ENCODE measurements at regions not wholly inside any gene's neighbourhood (a gene's known extent, or its start where the extent isn't known, plus 50 kb on each side); places are given as distances from the start of the nearest gene placed in this dataset.

GRCh38 chr6:21678990-21679389 is 85.4 kb downstream of the SOX4 start:
- intact Hi-C loops (cut with DNase I; ENCODE audit: low total_unique reads), result no loop called here
- TF ChIP-seq POLR2A (IDR thresholded peaks at IDR 0.05) (no peak), POLR2AphosphoS5 (IDR thresholded peaks at IDR 0.05) (no peak), CTCF (IDR thresholded peaks at IDR 0.05 in 8 of 11, conservative IDR thresholded peaks at IDR 0.05 in 3 of 11) (no peak)
- DNase-seq, result no peak
- no peaks in the 10 kb centered on the region for H3K9me3 ChIP-seq
- no peak overlapping the region for H3K4me3 ChIP-seq
- H3K36me3 ChIP-seq, result no peaks in the 10 kb centered on the region
- WGBS, 5 donors, result 87 to 97% (median 91%) methylated on average over 5 to 6 of the region's 6 CpGs
- H3K4me1 ChIP-seq, result no peaks in the 10 kb centered on the region
- no peak overlapping the region for H3K27ac ChIP-seq
- H3K27me3 ChIP-seq (replicated peaks in 1 of 7), result no peaks in the 10 kb centered on the region

GRCh38 chr6:21679761-21680265 is 86.3 kb downstream of the SOX4 start:
- intact Hi-C loops (cut with DNase I; ENCODE audit: low total_unique reads), result no loop called here
- H3K27ac ChIP-seq, result no peak overlapping the region
- H3K4me1 ChIP-seq, result no peaks in the 10 kb centered on the region
- no peak overlapping the region for H3K4me3 ChIP-seq
- TF ChIP-seq POLR2A (IDR thresholded peaks at IDR 0.05) (no peak), POLR2AphosphoS5 (IDR thresholded peaks at IDR 0.05) (no peak), CTCF (IDR thresholded peaks at IDR 0.05 in 8 of 11, conservative IDR thresholded peaks at IDR 0.05 in 3 of 11) (no peak)
- no peaks in the 10 kb centered on the region for H3K9me3 ChIP-seq
- DNase-seq, result no peak
- H3K27me3 ChIP-seq (replicated peaks in 1 of 7), result no peaks in the 10 kb centered on the region
- no peaks in the 10 kb centered on the region for H3K36me3 ChIP-seq
- WGBS, 5 donors, result 77 to 93% (median 86%) methylated on average over 2 of the region's 2 CpGs

- Histone ChIP-seq H3K36me3 (no peaks in the 10 kb centered on the region), H3K27me3 (replicated peaks in 1 of 7) (no peaks in the 10 kb centered on the region), H3K27ac (no peak overlapping the region), H3K9me3 (no peaks in the 10 kb centered on the region), H3K4me3 (no peak overlapping the region), H3K4me1 (no peaks in the 10 kb centered on the region)
- no peak for DNase-seq
- TF ChIP-seq POLR2A (IDR thresholded peaks at IDR 0.05) (no peak), CTCF (IDR thresholded peaks at IDR 0.05 in 8 of 11, conservative IDR thresholded peaks at IDR 0.05 in 3 of 11) (no peak), POLR2AphosphoS5 (IDR thresholded peaks at IDR 0.05) (no peak)
- intact Hi-C loops (cut with DNase I; ENCODE audit: low total_unique reads), result no loop called here
- WGBS, 5 donors, result 94 to 99% (median 96%) methylated on average over 4 of the region's 4 CpGs
Observed at GRCh38 chr6:21680611-21681010, 87.1 kb downstream of the SOX4 start.

GRCh38 chr6:21690489-21690888 is 96.9 kb downstream of the SOX4 start:
- intact Hi-C loops (cut with DNase I; ENCODE audit: low total_unique reads), result no loop called here
- Histone ChIP-seq H3K4me3 (no peak overlapping the region), H3K9me3 (peaks cover 0 to 14% (median 10%) of the 10 kb centered on the region in 8 donors), H3K4me1 (no peaks in the 10 kb centered on the region), H3K36me3 (no peaks in the 10 kb centered on the region), H3K27ac (no peak overlapping the region), H3K27me3 (replicated peaks in 1 of 7) (no peaks in the 10 kb centered on the region)
- TF ChIP-seq POLR2AphosphoS5 (IDR thresholded peaks at IDR 0.05), result no peak
- no peak for TF ChIP-seq POLR2A (IDR thresholded peaks at IDR 0.05)
- TF ChIP-seq CTCF (IDR thresholded peaks at IDR 0.05 in 8 of 11, conservative IDR thresholded peaks at IDR 0.05 in 3 of 11), result no peak
- DNase-seq, result no peak
